ENCODE measurements at regions not wholly inside any gene's neighbourhood (a gene's known extent, or its start where the extent isn't known, plus 50 kb on each side); places are given as distances from the start of the nearest gene placed in this dataset.

- H4K8ac ChIP-seq (ENCODE audit: extremely low read depth, insufficient read depth, low read length), result no peak overlapping the region
- H3K4me3 ChIP-seq (ENCODE audit: extremely low read depth in 1 of 4, insufficient read depth in 2 of 4, low read depth in 3 of 4, low read length in 4 of 4), result no peak overlapping the region
- H3K4me1 ChIP-seq (replicated peaks in 1 of 4; ENCODE audit: control insufficient read depth in 3 of 4, insufficient read depth in 4 of 4, low read length in 3 of 4), result 0 out of 7 replicates have a peak, but pooled peaks cover 0 to 2% (median 0%) of the 10 kb centered on the region in 4 experiments
- no peak overlapping the region for H3K4ac ChIP-seq (replicated peaks; ENCODE audit: insufficient read length, low read depth, low read length)
- no peaks in the 10 kb centered on the region for H3K36me3 ChIP-seq (ENCODE audit: control insufficient read depth in 2 of 4, insufficient read depth in 4 of 4, low read length in 3 of 4)
- H2BK5ac ChIP-seq (ENCODE audit: low read depth, low read length), result no peak overlapping the region
- H2AK5ac ChIP-seq (ENCODE audit: low read depth, low read length), result no peak overlapping the region
- H4K20me1 ChIP-seq (replicated peaks in 1 of 2; ENCODE audit: control insufficient read depth in 1 of 2, insufficient read depth in 2 of 2, low read length in 2 of 2), result no peaks in the 10 kb centered on the region
- H3K79me2 ChIP-seq (ENCODE audit: control insufficient read depth in 1 of 2, insufficient read depth in 2 of 2, low read length in 2 of 2), result no peaks in the 10 kb centered on the region
- no peak overlapping the region for H3K27ac ChIP-seq (ENCODE audit: low read depth, low read length)
- no peak overlapping the region for H3K18ac ChIP-seq (ENCODE audit: extremely low read depth, low read length)
- no peak overlapping the region for H4K5ac ChIP-seq (ENCODE audit: insufficient read length, low read depth, low read length)
- H2AFZ ChIP-seq (ENCODE audit: low read length), result no peak overlapping the region
- no peaks in the 10 kb centered on the region for H3K27me3 ChIP-seq (replicated peaks in 1 of 4; ENCODE audit: control insufficient read depth in 3 of 4, extremely low read depth in 1 of 4, insufficient read depth in 3 of 4, low read length in 3 of 4)
- DNase-seq (ENCODE audit: low read depth in 1 of 2, low spot score in 2 of 2) (no peak), FAIRE-seq (no peak)
- no peak overlapping the region for H3K4me2 ChIP-seq (ENCODE audit: insufficient read depth in 1 of 2, low read depth in 2 of 2, low read length in 2 of 2)
- H3K9me3 ChIP-seq (ENCODE audit: insufficient read depth in 2 of 2, low read depth in 1 of 2, low read length in 1 of 2), result no peaks in the 10 kb centered on the region
- TF ChIP-seq HDAC2 (IDR thresholded peaks at IDR 0.05; ENCODE audit: borderline replicate concordance in 1 of 2, low read depth in 2 of 2, low read length in 2 of 2), result no peak
- no peak for TF ChIP-seq KDM1A (IDR thresholded peaks at IDR 0.05; ENCODE audit: borderline replicate concordance, low read length)
- H3K9ac ChIP-seq (replicated peaks in 1 of 4; ENCODE audit: extremely low read depth in 1 of 4, low read depth in 3 of 4, low read length in 3 of 4), result no peak overlapping the region
- H2BK12ac ChIP-seq (ENCODE audit: low read depth, low read length), result no peak overlapping the region
- no peaks in the 10 kb centered on the region for H3K79me1 ChIP-seq (ENCODE audit: low read depth, low read length)
- no peak overlapping the region for H3K56ac ChIP-seq (replicated peaks; ENCODE audit: insufficient read length, low read depth, low read length)
- ChIA-PET POLR2A (ENCODE audit: partially characterized antibody) (no interaction called here), CTCF (ENCODE audit: partially characterized antibody) (no interaction called here)
- 96% methylated on average over 1 of the region's 1 CpG; no CpG with 5 or more reads in 1 of the 2 experiments for WGBS, 2 experiments (ENCODE audit: extremely low coverage in 1 of 2, insufficient coverage in 1 of 2, insufficient read length in 1 of 2, insufficient replicate concordance in 2 of 2, low coverage in 1 of 2, low lambda C conversion rate in 2 of 2, missing lambda C conversion rate in 1 of 2)
- no peak overlapping the region for H3K14ac ChIP-seq (ENCODE audit: insufficient read length)
- H3K23ac ChIP-seq (ENCODE audit: insufficient read length), result no peak overlapping the region
- no peak overlapping the region for H2BK20ac ChIP-seq (ENCODE audit: low read length)
- no peak overlapping the region for H2BK15ac ChIP-seq (ENCODE audit: low read length)
- no peaks in the 10 kb centered on the region for H3K23me2 ChIP-seq (ENCODE audit: low read depth, low read length)
- H2BK120ac ChIP-seq (replicated peaks; ENCODE audit: low read depth, low read length), result no peak overlapping the region
- no peak overlapping the region for H4K91ac ChIP-seq (replicated peaks; ENCODE audit: insufficient read length, low read length)
Measured at GRCh38 chr3:40661284-40661683, 136.5 kb downstream of the ZNF621 start.
